Transverse colon (tissue), 4 donors: ENCODE measurements at regions not wholly inside any gene's neighbourhood (a gene's known extent, or its start where the extent isn't known, plus 50 kb on each side); places are given as distances from the start of the nearest gene placed in this dataset.
"Not testable (repeated sequence)": the region's sequence is repeated elsewhere in the genome, so short reads cannot be mapped to it uniquely, and the experiment has no call there.

Experiments used
- DNase-seq: peaks from one replicate; pipeline ENCODE4 v3.0.0-alpha.2; 2019
- H3K27ac ChIP-seq, 4 donors: fragments of 200-600 bp; sonication (generic); 2 replicates each; pipeline ENCODE4 v1.5.1; 2016 to 2018; ENCODE audit warnings: inconsistent platforms in 4 of 4
- H3K27me3 ChIP-seq: fragments of 200-600 bp; sonication (generic); 2 replicates; pipeline ENCODE4 v1.5.1; 2017; ENCODE audit warnings: inconsistent platforms
- H3K36me3 ChIP-seq, 4 donors: fragments of 200-600 bp; sonication (generic); 2 replicates each; pipeline ENCODE4 v1.5.1; 2017 to 2019; ENCODE audit warnings: inconsistent platforms in 4 of 4
- H3K4me1 ChIP-seq, 4 donors: fragments of 200-600 bp; sonication (generic); 2 replicates each; pipeline ENCODE4 v1.5.1; 2017 to 2020; ENCODE audit warnings: inconsistent platforms in 4 of 4
- H3K4me3 ChIP-seq, 4 donors: fragments of 200-600 bp; sonication (generic); 1 replicate in 1 of 4; 2 replicates in 3 of 4; pipeline versions ENCODE4 v1.5.1 to v1.6.1; 2017 to 2019; ENCODE audit warnings: inconsistent platforms in 4 of 4
- H3K9me3 ChIP-seq, 2 donors: fragments of 200-600 bp; sonication (generic); 2 replicates each; pipeline ENCODE4 v1.5.1; 2017 to 2019; ENCODE audit warnings: inconsistent platforms in 2 of 2
- CTCF ChIP-seq, 5 experiments: fragments of 200-600 bp in 3 of 5; fragments of 450-650 bp in 2 of 5; sonication (generic) in 3 of 5; IDR thresholded peaks; 1 replicate in 2 of 5; 2 replicates in 3 of 5; pipeline ENCODE4 v1.5.1; 2016 to 2017; ENCODE audit warnings: antibody characterized with exemption in 5 of 5, inconsistent platforms in 3 of 5, mild to moderate bottlenecking in 2 of 5, moderate library complexity in 1 of 5
- EP300 ChIP-seq: sonication (generic); formaldehyde crosslinking; IDR thresholded peaks from one replicate; pipeline ENCODE4 v1.6.1; 2017; ENCODE audit warnings: antibody characterized with exemption, low read depth
- POLR2A ChIP-seq: fragments of 450-650 bp; IDR thresholded peaks from one replicate; pipeline ENCODE4 v1.6.1; 2016; ENCODE audit warnings: antibody characterized with exemption, mild to moderate bottlenecking, moderate library complexity
- POLR2AphosphoS5 ChIP-seq, 3 donors: sonication (generic); formaldehyde crosslinking; IDR thresholded peaks; one replicate each; pipeline ENCODE4 v1.6.1; 2016; ENCODE audit warnings: antibody characterized with exemption in 3 of 3
- WGBS, 2 donors: methylation state at CpG; one replicate each; pipeline ENCODE4 v1.1.5; 2018; ENCODE audit warnings: low coverage in 1 of 2; 5-methylcytosine and 5-hydroxymethylcytosine counted together
- in situ Hi-C, 4 donors: fragments of 200-750 bp; cut with MboI; loops; one replicate each; pipeline versions ENCODE4 v1.15.0 to v1.15.1; 2017; ENCODE audit warnings: low sequenced_read_pairs in 3 of 4, low pct_ligation_motif_present in 1 of 4, low pct_unique_long_range_greater_than_20kb in 1 of 4
- intact Hi-C: fragments of 100-400 bp; cut with DNase I; formaldehyde crosslinking; loops from one replicate; pipeline ENCODE4 v1.15.1; 2023; ENCODE audit warnings: low total_unique reads

- intact Hi-C loops (no loop called here), in situ Hi-C loops (no loop called here)
- Histone ChIP-seq H3K4me1 (no peaks in the 10 kb centered on the region), H3K36me3 (no peaks in the 10 kb centered on the region), H3K27ac (no peak overlapping the region), H3K27me3 (no peaks in the 10 kb centered on the region), H3K4me3 (no peak overlapping the region), H3K9me3 (no peaks in the 10 kb centered on the region)
- no peak for DNase-seq
- TF ChIP-seq POLR2A (no peak), POLR2AphosphoS5 (IDR thresholded peaks at IDR 0.05) (no peak), EP300 (no peak), CTCF (IDR thresholded peaks at IDR 0.05) (no peak)
- 52 to 57% methylated on average over 4 of the region's 4 CpGs for WGBS, 2 donors
Measured at GRCh38 chr10:9103301-9103700, 1048.8 kb downstream of the GATA3 start.

- no peak for DNase-seq
- Histone ChIP-seq H3K4me3 (no peak overlapping the region), H3K27ac (no peak overlapping the region), H3K4me1 (no peaks in the 10 kb centered on the region), H3K27me3 (no peaks in the 10 kb centered on the region), H3K9me3 (no peaks in the 10 kb centered on the region), H3K36me3 (no peaks in the 10 kb centered on the region)
- intact Hi-C loops, result no loop called here
- TF ChIP-seq POLR2A (no peak), EP300 (no peak), CTCF (IDR thresholded peaks at IDR 0.05) (no peak), POLR2AphosphoS5 (IDR thresholded peaks at IDR 0.05) (no peak)
- WGBS, 2 donors, result 23 to 31% methylated on average over 4 of the region's 4 CpGs
- in situ Hi-C loops, result no loop called here
Measured at GRCh38 chr10:9111976-9112375, 1057.5 kb downstream of the GATA3 start.

GRCh38 chr10:9126728-9127127 lies 1072.2 kb downstream of the GATA3 start:
- Histone ChIP-seq H3K9me3 (no peaks in the 10 kb centered on the region), H3K4me3 (no peak overlapping the region), H3K27me3 (no peaks in the 10 kb centered on the region), H3K36me3 (no peaks in the 10 kb centered on the region), H3K4me1 (no peaks in the 10 kb centered on the region), H3K27ac (no peak overlapping the region)
- intact Hi-C loops, result no loop called here
- WGBS, 2 donors, result 58% methylated on average over 3 to 4 of the region's 4 CpGs
- no peak for DNase-seq
- TF ChIP-seq EP300, result no peak
- no peak for TF ChIP-seq POLR2A
- TF ChIP-seq CTCF (IDR thresholded peaks at IDR 0.05), result no peak
- TF ChIP-seq POLR2AphosphoS5 (IDR thresholded peaks at IDR 0.05), result no peak
- in situ Hi-C loops, result no loop called here

- no peaks in the 10 kb centered on the region for H3K4me1 ChIP-seq
- H3K27me3 ChIP-seq, result no peaks in the 10 kb centered on the region
- in situ Hi-C loops, result no loop called here
- no peaks in the 10 kb centered on the region for H3K9me3 ChIP-seq
- H3K27ac ChIP-seq, result no peak overlapping the region
- 74 to 100% methylated on average over 1 to 2 of the region's 2 CpGs for WGBS, 2 donors
- DNase-seq, result no peak
- H3K4me3 ChIP-seq, result no peak overlapping the region
- no peaks in the 10 kb centered on the region for H3K36me3 ChIP-seq
- TF ChIP-seq EP300 (no peak), POLR2AphosphoS5 (IDR thresholded peaks at IDR 0.05) (no peak), CTCF (IDR thresholded peaks at IDR 0.05) (no peak), POLR2A (no peak)
- intact Hi-C loops, result loop anchor here (10.0 kb wide), 1 partner anchor 1403 kb away; no protein-coding TSS in a partner anchor
Measured at GRCh38 chr10:9137368-9137767, 1082.9 kb downstream of the GATA3 start.

GRCh38 chr10:9138829-9139228 lies 1084.3 kb downstream of the GATA3 start:
- H3K36me3 ChIP-seq, DNase-seq, H3K27me3 ChIP-seq, H3K4me3 ChIP-seq, in situ Hi-C loops, H3K4me1 ChIP-seq, H3K27ac ChIP-seq, H3K9me3 ChIP-seq: not testable (repeated sequence)
- 93 to 100% methylated on average over 1 of the region's 1 CpG for WGBS, 2 donors
- intact Hi-C loops, result loop anchor here (10.0 kb wide), 1 partner anchor 1404 kb away; no protein-coding TSS in a partner anchor
